CD4-positive, alpha-beta T cell treated with Interleukin-17A for 4 hours (primary cell): ENCODE measurements at regions not wholly inside any gene's neighbourhood (a gene's known extent, or its start where the extent isn't known, plus 50 kb on each side); places are given as distances from the start of the nearest gene placed in this dataset.

Experiments
- DNase-seq: peaks from one replicate; pipeline ENCODE4 v3.0.0-alpha.2; 2020; ENCODE audit warnings: mixed read lengths

- no peak for DNase-seq
Measured at GRCh38 chr10:44689368-44689767, 221.8 kb upstream of the TMEM72 start.

GRCh38 chr10:44696496-44696895 is 214.6 kb upstream of the TMEM72 start:
- DNase-seq: no peak

GRCh38 chr10:44697116-44697515 is 214.0 kb upstream of the TMEM72 start:
- no peak for DNase-seq

- no peak for DNase-seq
Measured at GRCh38 chr10:44702531-44702930, 208.6 kb upstream of the TMEM72 start.

- no peak for DNase-seq
Measured at GRCh38 chr10:44703241-44704155, 207.6 kb upstream of the TMEM72 start.

- no peak for DNase-seq
Measured at GRCh38 chr10:44704616-44705015, 206.5 kb upstream of the TMEM72 start.

- no peak for DNase-seq
Measured at GRCh38 chr10:44706745-44707144, 204.4 kb upstream of the TMEM72 start.

GRCh38 chr10:44713307-44713706 is 197.8 kb upstream of the TMEM72 start:
- no peak for DNase-seq

- DNase-seq: no peak
Measured at GRCh38 chr10:44714451-44714850, 196.7 kb upstream of the TMEM72 start.

- DNase-seq: no peak
Measured at GRCh38 chr10:44715136-44715535, 196.0 kb upstream of the TMEM72 start.

GRCh38 chr10:44716470-44717015 is 194.6 kb upstream of the TMEM72 start:
- no peak for DNase-seq

GRCh38 chr10:44723082-44723481 is 188.1 kb upstream of the TMEM72 start:
- DNase-seq: no peak

GRCh38 chr10:44723619-44724325 is 187.4 kb upstream of the TMEM72 start:
- no peak for DNase-seq

GRCh38 chr10:44724415-44725174 is 186.5 kb upstream of the TMEM72 start:
- no peak for DNase-seq

- no peak for DNase-seq
Measured at GRCh38 chr10:44725404-44725803, 185.7 kb upstream of the TMEM72 start.

- no peak for DNase-seq
Measured at GRCh38 chr10:44731283-44731682, 179.9 kb upstream of the TMEM72 start.

GRCh38 chr10:44733501-44734488 is 177.3 kb upstream of the TMEM72 start:
- DNase-seq: no peak

- DNase-seq: no peak
Measured at GRCh38 chr10:44742248-44742647, 168.9 kb upstream of the TMEM72 start.

- DNase-seq: no peak
Measured at GRCh38 chr10:44743535-44743934, 167.6 kb upstream of the TMEM72 start.

- DNase-seq: no peak
Measured at GRCh38 chr10:44745920-44746319, 165.2 kb upstream of the TMEM72 start.

GRCh38 chr10:44747593-44748172 is 163.5 kb upstream of the TMEM72 start:
- DNase-seq: no peak
